Neural progenitor cell (in vitro differentiated cells): ENCODE measurements at regions not wholly inside any gene's neighbourhood (a gene's known extent, or its start where the extent isn't known, plus 50 kb on each side); places are given as distances from the start of the nearest gene placed in this dataset.

Experiments used
- EZH2 ChIP-seq: fragments of 200-600 bp; sonication (generic); IDR thresholded peaks from 2 replicates; pipeline ENCODE4 v1.6.1; 2017; ENCODE audit warnings: antibody characterized with exemption, mild to moderate bottlenecking, moderate library complexity
- EZH2phosphoT487 ChIP-seq: fragments of 200-600 bp; sonication (generic); IDR thresholded peaks from 2 replicates; pipeline ENCODE4 v1.6.1; 2017; ENCODE audit warnings: antibody characterized with exemption
- TF ChIP-seq, protein P1 (sequence below): fragments of 200-600 bp; sonication (generic); IDR thresholded peaks from 2 replicates; pipeline ENCODE4 v1.5.1; 2017; ENCODE audit warnings: antibody characterized with exemption, mild to moderate bottlenecking

DNA sequence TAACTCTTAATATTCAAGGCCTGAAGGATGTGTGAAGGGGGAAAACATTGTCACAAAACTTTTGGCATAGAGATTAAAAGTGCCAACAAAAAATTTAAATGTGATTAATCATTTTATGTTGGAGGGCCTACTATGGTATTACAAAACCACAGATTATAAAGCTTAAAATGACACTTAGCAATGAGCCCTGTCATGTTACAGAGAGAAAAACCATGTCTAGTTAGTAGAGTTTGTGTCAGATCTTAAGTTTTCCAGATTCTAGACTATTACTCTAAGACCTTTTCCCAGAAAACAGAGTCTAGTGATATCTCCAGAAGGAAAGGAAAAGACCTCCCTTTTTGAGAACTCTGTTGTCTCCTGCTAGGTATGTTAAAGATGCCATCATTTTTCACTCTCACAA, 239.1 kb upstream of the DKK2 start:
- no peak for TF ChIP-seq EZH2
- no peak for TF ChIP-seq EZH2phosphoT487
- TF ChIP-seq, protein P1, sequence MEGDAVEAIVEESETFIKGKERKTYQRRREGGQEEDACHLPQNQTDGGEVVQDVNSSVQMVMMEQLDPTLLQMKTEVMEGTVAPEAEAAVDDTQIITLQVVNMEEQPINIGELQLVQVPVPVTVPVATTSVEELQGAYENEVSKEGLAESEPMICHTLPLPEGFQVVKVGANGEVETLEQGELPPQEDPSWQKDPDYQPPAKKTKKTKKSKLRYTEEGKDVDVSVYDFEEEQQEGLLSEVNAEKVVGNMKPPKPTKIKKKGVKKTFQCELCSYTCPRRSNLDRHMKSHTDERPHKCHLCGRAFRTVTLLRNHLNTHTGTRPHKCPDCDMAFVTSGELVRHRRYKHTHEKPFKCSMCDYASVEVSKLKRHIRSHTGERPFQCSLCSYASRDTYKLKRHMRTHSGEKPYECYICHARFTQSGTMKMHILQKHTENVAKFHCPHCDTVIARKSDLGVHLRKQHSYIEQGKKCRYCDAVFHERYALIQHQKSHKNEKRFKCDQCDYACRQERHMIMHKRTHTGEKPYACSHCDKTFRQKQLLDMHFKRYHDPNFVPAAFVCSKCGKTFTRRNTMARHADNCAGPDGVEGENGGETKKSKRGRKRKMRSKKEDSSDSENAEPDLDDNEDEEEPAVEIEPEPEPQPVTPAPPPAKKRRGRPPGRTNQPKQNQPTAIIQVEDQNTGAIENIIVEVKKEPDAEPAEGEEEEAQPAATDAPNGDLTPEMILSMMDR: no peak
